HG02973 (cell line): ENCODE measurements at regions not wholly inside any gene's neighbourhood (a gene's known extent, or its start where the extent isn't known, plus 50 kb on each side); places are given as distances from the start of the nearest gene placed in this dataset.

ENCODE experiments used
- ATAC-seq: cut with Tn5 transposase; IDR thresholded peaks from one replicate; pipeline ENCODE4 v1.9.1; 2021; ENCODE audit warnings: moderate library complexity; ENCODE audit not compliant: unreplicated experiment

GRCh38 chr15:95470529-95470928 is 860.0 kb upstream of the NR2F2 start:
- no peak for ATAC-seq

- no peak for ATAC-seq
Observed at GRCh38 chr15:95470997-95471689, 859.4 kb upstream of the NR2F2 start.

GRCh38 chr15:95471690-95472086 is 858.8 kb upstream of the NR2F2 start:
- ATAC-seq = no peak

- ATAC-seq = no peak
Observed at GRCh38 chr15:95475067-95475466, 855.4 kb upstream of the NR2F2 start.

GRCh38 chr15:95479308-95479707 is 851.2 kb upstream of the NR2F2 start:
- ATAC-seq = no peak

- ATAC-seq = no peak
Observed at GRCh38 chr15:95485367-95485766, 845.1 kb upstream of the NR2F2 start.

GRCh38 chr15:95486224-95486623 is 844.3 kb upstream of the NR2F2 start:
- no peak for ATAC-seq

GRCh38 chr15:95489103-95489502 is 841.4 kb upstream of the NR2F2 start:
- ATAC-seq = no peak

- ATAC-seq = no peak
Observed at GRCh38 chr15:95492388-95493070, 838.0 kb upstream of the NR2F2 start.

- no peak for ATAC-seq
Observed at GRCh38 chr15:95494971-95495541, 835.4 kb upstream of the NR2F2 start.

- ATAC-seq = no peak
Observed at GRCh38 chr15:95497634-95498033, 832.9 kb upstream of the NR2F2 start.

GRCh38 chr15:95498961-95499360 is 831.5 kb upstream of the NR2F2 start:
- ATAC-seq = no peak

GRCh38 chr15:95499397-95499796 is 831.1 kb upstream of the NR2F2 start:
- no peak for ATAC-seq

GRCh38 chr15:95501865-95502264 is 828.6 kb upstream of the NR2F2 start:
- ATAC-seq = no peak

- ATAC-seq = no peak
Observed at GRCh38 chr15:95503107-95503506, 827.4 kb upstream of the NR2F2 start.

- no peak for ATAC-seq
Observed at GRCh38 chr15:95503640-95504225, 826.8 kb upstream of the NR2F2 start.

- no peak for ATAC-seq
Observed at GRCh38 chr15:95511671-95512070, 818.8 kb upstream of the NR2F2 start.

- no peak for ATAC-seq
Observed at GRCh38 chr15:95512906-95513305, 817.6 kb upstream of the NR2F2 start.

GRCh38 chr15:95519887-95520286 is 810.6 kb upstream of the NR2F2 start:
- no peak for ATAC-seq

- no peak for ATAC-seq
Observed at GRCh38 chr15:95520511-95520910, 810.0 kb upstream of the NR2F2 start.

- ATAC-seq = no peak
Observed at GRCh38 chr15:95520922-95521321, 809.6 kb upstream of the NR2F2 start.

GRCh38 chr15:95522533-95522932 is 808.0 kb upstream of the NR2F2 start:
- no peak for ATAC-seq
